Activated B cell treated with CpG ODN at 0.5 μM for 24 hours (primary cell): ENCODE measurements at regions not wholly inside any gene's neighbourhood (a gene's known extent, or its start where the extent isn't known, plus 50 kb on each side); places are given as distances from the start of the nearest gene placed in this dataset.

Experiments
- ATAC-seq: fragments of 200-7000 bp; cut with Tn5 transposase; one replicate; pipeline ENCODE4 v1.10.0; 2021; ENCODE audit warnings: low read depth, mild to moderate bottlenecking, moderate library complexity
- CTCF ChIA-PET: fragments of 350-600 bp; sonication (Branson Sonifier 250); formaldehyde crosslinking; loops from one replicate; lab custom pipeline; 2021; ENCODE audit warnings: antibody characterized with exemption; lab: Charles Lee
- POLR2A ChIA-PET: fragments of 350-600 bp; sonication (Branson Sonifier 250); formaldehyde crosslinking; loops from one replicate; lab custom pipeline; 2021; ENCODE audit warnings: antibody characterized with exemption; lab: Charles Lee
- DNase-seq: peaks from one replicate; pipeline ENCODE4 v3.0.0; 2022
- H3K27ac Mint-ChIP-seq: one replicate; pipeline ENCODE4 v1.8.0; 2020; ENCODE audit warnings: mixed read lengths
- H3K27me3 Mint-ChIP-seq: one replicate; pipeline ENCODE4 v1.8.0; 2021; ENCODE audit warnings: mixed read lengths
- H3K36me3 Mint-ChIP-seq: one replicate; pipeline ENCODE4 v1.8.0; 2021; ENCODE audit warnings: low read depth, mixed read lengths
- H3K4me1 Mint-ChIP-seq: one replicate; pipeline ENCODE4 v1.8.0; 2021; ENCODE audit warnings: mixed read lengths
- H3K4me3 Mint-ChIP-seq: one replicate; pipeline ENCODE4 v1.8.0; 2020; ENCODE audit warnings: mild to moderate bottlenecking, mixed read lengths
- H3K9me3 Mint-ChIP-seq: one replicate; pipeline ENCODE4 v1.8.0; 2020; ENCODE audit warnings: mixed read lengths
- CTCF ChIP-seq: fragments of 200-600 bp; IDR thresholded peaks from one replicate; pipeline ENCODE4 v1.8.0; 2022; ENCODE audit warnings: antibody characterized with exemption, mild to moderate bottlenecking
- intact Hi-C: fragments of 100-400 bp; cut with micrococcal nuclease; formaldehyde crosslinking; loops from one replicate; pipeline ENCODE4 v1.15.1; 2024

GRCh38 chr5:2696156-2696807, 55.2 kb downstream of the IRX2 start:
- no peak for TF ChIP-seq CTCF
- H3K4me3 Mint-ChIP-seq = no peak overlapping the region
- POLR2A ChIA-PET = no interaction called here
- no peaks in the 10 kb centered on the region for H3K27me3 Mint-ChIP-seq
- intact Hi-C loops = no loop called here
- H3K36me3 Mint-ChIP-seq = no peaks in the 10 kb centered on the region
- no peak overlapping the region for H3K27ac Mint-ChIP-seq
- H3K4me1 Mint-ChIP-seq = no peaks in the 10 kb centered on the region
- CTCF ChIA-PET = no interaction called here
- no peak for DNase-seq
- no peak for ATAC-seq
- peaks cover 2% of the 10 kb centered on the region for H3K9me3 Mint-ChIP-seq

GRCh38 chr5:2695200-2695891, 56.1 kb downstream of the IRX2 start:
- H3K4me1 Mint-ChIP-seq = no peaks in the 10 kb centered on the region
- no peaks in the 10 kb centered on the region for H3K36me3 Mint-ChIP-seq
- TF ChIP-seq CTCF = no peak
- H3K27me3 Mint-ChIP-seq = no peaks in the 10 kb centered on the region
- no peak overlapping the region for H3K4me3 Mint-ChIP-seq
- DNase-seq = no peak
- ATAC-seq = no peak
- no peak overlapping the region for H3K27ac Mint-ChIP-seq
- CTCF ChIA-PET = no interaction called here
- H3K9me3 Mint-ChIP-seq = peaks cover 2% of the 10 kb centered on the region
- POLR2A ChIA-PET = no interaction called here
- intact Hi-C loops = no loop called here

- no peak for ATAC-seq
- CTCF ChIA-PET = no interaction called here
- intact Hi-C loops = no loop called here
- no peak for TF ChIP-seq CTCF
- Mint-ChIP-seq H3K27me3 (no peaks in the 10 kb centered on the region), H3K27ac (no peak overlapping the region), H3K9me3 (peaks cover 2% of the 10 kb centered on the region), H3K36me3 (no peaks in the 10 kb centered on the region), H3K4me1 (no peaks in the 10 kb centered on the region), H3K4me3 (no peak overlapping the region)
- no peak for DNase-seq
- POLR2A ChIA-PET = no interaction called here
These were observed 59.9 kb downstream of the IRX2 start for GRCh38 chr5:2691530-2691929.

GRCh38 chr5:2690293-2690692, 61.2 kb downstream of the IRX2 start:
- Mint-ChIP-seq H3K9me3 (peaks cover 2% of the 10 kb centered on the region), H3K27ac (no peak overlapping the region), H3K4me3 (no peak overlapping the region), H3K4me1 (no peaks in the 10 kb centered on the region), H3K36me3 (no peaks in the 10 kb centered on the region), H3K27me3 (no peaks in the 10 kb centered on the region)
- POLR2A ChIA-PET = no interaction called here
- no peak for ATAC-seq
- TF ChIP-seq CTCF = no peak
- intact Hi-C loops = no loop called here
- DNase-seq = no peak
- CTCF ChIA-PET = no interaction called here

GRCh38 chr5:2688586-2688985, 62.9 kb downstream of the IRX2 start:
- DNase-seq = no peak
- Mint-ChIP-seq H3K4me3 (no peak overlapping the region), H3K27me3 (no peaks in the 10 kb centered on the region), H3K36me3 (no peaks in the 10 kb centered on the region), H3K4me1 (no peaks in the 10 kb centered on the region), H3K27ac (no peak overlapping the region), H3K9me3 (peaks cover 2% of the 10 kb centered on the region)
- intact Hi-C loops = no loop called here
- ATAC-seq = no peak
- CTCF ChIA-PET = no interaction called here
- TF ChIP-seq CTCF = no peak
- POLR2A ChIA-PET = no interaction called here
